PC-3 (cell line): ENCODE measurements at regions not wholly inside any gene's neighbourhood (a gene's known extent, or its start where the extent isn't known, plus 50 kb on each side); places are given as distances from the start of the nearest gene placed in this dataset.

ENCODE experiments used
- ATAC-seq: fragments of 200-7000 bp; cut with Tn5 transposase; 2 replicates; pipeline ENCODE4 v1.9.1; 2020; ENCODE audit warnings: mild to moderate bottlenecking, moderate library complexity
- BruUV-seq: library from RNA; stranded (reverse); fragments of 400-500 nt; replicated peaks from 2 replicates; lab custom pipeline; 2021; lab: Mats Ljungman, UMichigan
- CTCF ChIA-PET: fragments of 300-600 bp; sonication (Branson Sonifier 250); formaldehyde crosslinking; loops from one replicate; lab custom pipeline; 2022; ENCODE audit warnings: antibody characterized with exemption; lab: Charles Lee
- POLR2A ChIA-PET: fragments of 300-600 bp; sonication (Branson Sonifier 250); formaldehyde crosslinking; loops from one replicate; lab custom pipeline; 2022; ENCODE audit warnings: antibody characterized with exemption; ENCODE audit not compliant: unreplicated experiment; lab: Charles Lee
- DNase-seq: peaks from one replicate; pipeline ENCODE4 v3.0.0-alpha.2; 2015
- H2AFZ ChIP-seq: fragments of 300-600 bp; sonication (generic); 2 replicates; pipeline ENCODE4 v1.6.0; 2016; ENCODE audit warnings: antibody characterized with exemption, low read length
- H3F3A ChIP-seq: fragments of 300-600 bp; sonication (generic); one replicate; pipeline ENCODE4 v1.6.0; 2017; ENCODE audit warnings: antibody characterized with exemption, low read length, control low read depth, mild to moderate bottlenecking; ENCODE audit not compliant: unreplicated experiment
- H3K27ac ChIP-seq: fragments of 300-600 bp; sonication (generic); 2 replicates; pipeline ENCODE4 v1.5.1; 2016; ENCODE audit warnings: mild to moderate bottlenecking, low read length
- H3K27me3 ChIP-seq: fragments of 300-600 bp; sonication (generic); 2 replicates; pipeline ENCODE4 v1.6.1; 2016; ENCODE audit warnings: low read length, mixed read lengths
- H3K36me3 ChIP-seq: fragments of 300-600 bp; sonication (generic); 2 replicates; pipeline ENCODE4 v1.6.1; 2016; ENCODE audit warnings: low read depth, mixed run types, low read length, mixed read lengths
- H3K4me1 ChIP-seq: fragments of 300-600 bp; sonication (generic); 2 replicates; pipeline ENCODE4 v1.5.1; 2016; ENCODE audit warnings: low read length; ENCODE audit not compliant: insufficient read depth
- H3K4me2 ChIP-seq: fragments of 300-600 bp; sonication (generic); 2 replicates; pipeline ENCODE4 v1.6.0; 2016; ENCODE audit warnings: low read length
- H3K4me3 ChIP-seq: fragments of 300-600 bp; sonication (generic); 2 replicates; pipeline ENCODE4 v1.5.1; 2016; ENCODE audit warnings: mild to moderate bottlenecking, low read length, mixed read lengths
- H3K79me2 ChIP-seq: fragments of 300-600 bp; sonication (generic); 2 replicates; pipeline ENCODE4 v1.6.1; 2017; ENCODE audit warnings: low read length, mixed read lengths
- H3K9ac ChIP-seq: fragments of 300-600 bp; sonication (generic); 2 replicates; pipeline ENCODE4 v1.6.0; 2016; ENCODE audit warnings: mild to moderate bottlenecking, low read length
- H3K9me2 ChIP-seq: fragments of 300-600 bp; sonication (generic); replicated peaks from 2 replicates; pipeline ENCODE4 v1.6.1; 2016; ENCODE audit warnings: mixed run types, low read length, mixed read lengths
- H3K9me3 ChIP-seq: fragments of 300-600 bp; sonication (generic); 2 replicates; pipeline ENCODE4 v1.6.1; 2016; ENCODE audit warnings: low read length, mixed read lengths
- H4K20me1 ChIP-seq: fragments of 300-600 bp; sonication (generic); 2 replicates; pipeline ENCODE4 v1.6.1; 2016; ENCODE audit warnings: low read length, mixed read lengths
- CTCF ChIP-seq: fragments of 300-600 bp; sonication (generic); conservative IDR thresholded peaks from 2 replicates; pipeline ENCODE4 v1.5.1; 2017; ENCODE audit warnings: antibody characterized with exemption, low read depth, mild to moderate bottlenecking, low read length
- EZH2 ChIP-seq: fragments of 300-600 bp; sonication (generic); IDR thresholded peaks from one replicate; pipeline ENCODE4 v1.6.1; 2017; ENCODE audit warnings: antibody characterized with exemption, mild to moderate bottlenecking, low read length; ENCODE audit not compliant: unreplicated experiment
- EZH2phosphoT487 ChIP-seq: fragments of 300-600 bp; sonication (generic); IDR thresholded peaks from 2 replicates; pipeline ENCODE4 v1.6.1; 2018; ENCODE audit warnings: mild to moderate bottlenecking, antibody characterized with exemption, low read length, borderline replicate concordance
- intact Hi-C: fragments of 100-400 bp; cut with micrococcal nuclease; formaldehyde crosslinking; loops from 2 replicates; pipeline ENCODE4 v1.9.0; 2023

GRCh38 chr4:108540536-108540935 lies 79.8 kb upstream of the RPL34 start:
- H3K4me1 ChIP-seq = peaks cover 5% of the 10 kb centered on the region; the same call in 1 of the 2 replicates
- intact Hi-C loops = no loop called here
- no peak for ATAC-seq
- TF ChIP-seq EZH2 (no peak), CTCF (no peak), EZH2phosphoT487 (no peak)
- CTCF ChIA-PET = no interaction called here
- no peak overlapping the region for H3K4me2 ChIP-seq
- H3K27me3 ChIP-seq = no peaks in the 10 kb centered on the region
- no peak overlapping the region for H3K27ac ChIP-seq
- H4K20me1 ChIP-seq = no peaks in the 10 kb centered on the region
- H2AFZ ChIP-seq = no peak overlapping the region
- H3K36me3 ChIP-seq = no peaks in the 10 kb centered on the region
- H3K9me3 ChIP-seq = no peaks in the 10 kb centered on the region
- H3K79me2 ChIP-seq = no peaks in the 10 kb centered on the region
- no peak overlapping the region for H3K9ac ChIP-seq
- POLR2A ChIA-PET = no interaction called here
- BruUV-seq = no TSS peak
- H3K9me2 ChIP-seq = no peaks in the 10 kb centered on the region
- no peaks in the 10 kb centered on the region for H3F3A ChIP-seq
- DNase-seq = no peak
- no peak overlapping the region for H3K4me3 ChIP-seq

GRCh38 chr4:108536577-108536976 lies 83.8 kb upstream of the RPL34 start:
- intact Hi-C loops = no loop called here
- TF ChIP-seq EZH2phosphoT487 (no peak), EZH2 (no peak), CTCF (no peak)
- no peaks in the 10 kb centered on the region for H3K9me3 ChIP-seq
- CTCF ChIA-PET = no interaction called here
- no peaks in the 10 kb centered on the region for H3K27me3 ChIP-seq
- H3K9me2 ChIP-seq = no peaks in the 10 kb centered on the region
- H3K4me2 ChIP-seq = no peak overlapping the region
- BruUV-seq = no TSS peak
- ATAC-seq (no peak), DNase-seq (peak; percentile 38)
- POLR2A ChIA-PET = no interaction called here
- H3K36me3 ChIP-seq = no peaks in the 10 kb centered on the region
- H3K4me1 ChIP-seq = no peaks in the 10 kb centered on the region
- no peak overlapping the region for H3K4me3 ChIP-seq
- H4K20me1 ChIP-seq = no peaks in the 10 kb centered on the region
- H3K27ac ChIP-seq = no peak overlapping the region
- H3F3A ChIP-seq = no peaks in the 10 kb centered on the region
- no peaks in the 10 kb centered on the region for H3K79me2 ChIP-seq
- no peak overlapping the region for H3K9ac ChIP-seq
- H2AFZ ChIP-seq = no peak overlapping the region

GRCh38 chr4:108535757-108536156 lies 84.6 kb upstream of the RPL34 start:
- intact Hi-C loops = no loop called here
- no peak overlapping the region for H3K27ac ChIP-seq
- no peaks in the 10 kb centered on the region for H3K79me2 ChIP-seq
- H3K9ac ChIP-seq = no peak overlapping the region
- H3K4me1 ChIP-seq = no peaks in the 10 kb centered on the region
- no peak overlapping the region for H2AFZ ChIP-seq
- H3K27me3 ChIP-seq = no peaks in the 10 kb centered on the region
- H3F3A ChIP-seq = no peaks in the 10 kb centered on the region
- no peaks in the 10 kb centered on the region for H3K9me3 ChIP-seq
- no peak for ATAC-seq
- no peaks in the 10 kb centered on the region for H4K20me1 ChIP-seq
- no peaks in the 10 kb centered on the region for H3K9me2 ChIP-seq
- TF ChIP-seq EZH2phosphoT487 = no peak
- no peak for TF ChIP-seq CTCF
- no peak for TF ChIP-seq EZH2
- ChIA-PET POLR2A (no interaction called here), CTCF (no interaction called here)
- no peak for DNase-seq
- H3K4me3 ChIP-seq = no peak overlapping the region
- H3K4me2 ChIP-seq = no peak overlapping the region
- BruUV-seq = no TSS peak
- H3K36me3 ChIP-seq = no peaks in the 10 kb centered on the region
